SK-N-SH (cell line): ENCODE measurements at regions not wholly inside any gene's neighbourhood (a gene's known extent, or its start where the extent isn't known, plus 50 kb on each side); places are given as distances from the start of the nearest gene placed in this dataset.

Source experiments
- CTCF ChIA-PET: fragments of 300-600, 350-600 bp; formaldehyde crosslinking; extraction: SDS; loops from one replicate; lab custom pipeline; 2021; lab: Yijun Ruan, JAX
- POLR2A ChIA-PET: fragments of 350-600 bp; sonication (Branson Sonifier 250); formaldehyde crosslinking; extraction: SDS; loops from one replicate; lab custom pipeline; 2020; ENCODE audit warnings: antibody characterized with exemption, inconsistent platforms; lab: Yijun Ruan, JAX
- DNase-seq: peaks from one replicate; pipeline ENCODE4 v3.0.0; 2012
- H2AFZ ChIP-seq: fragments of 200-600 bp; sonication (generic); 2 replicates; pipeline ENCODE4 v1.8.1; 2016; ENCODE audit warnings: antibody characterized with exemption, mild to moderate bottlenecking, low read depth
- H3F3A ChIP-seq: fragments of 200-600 bp; sonication (generic); replicated peaks from 2 replicates; pipeline ENCODE3; 2016; ENCODE audit warnings: antibody characterized with exemption, mild to moderate bottlenecking; ENCODE audit not compliant: insufficient read depth
- H3K27ac ChIP-seq, 2 experiments: fragments of 200-500 bp in 1 of 2; fragments of 200-600 bp in 1 of 2; sonication (Bioruptor generic) in 1 of 2; sonication (generic), shearing (Covaris generic) in 1 of 2; 2 replicates each; pipeline versions ENCODE4 v1.5.1 to v1.6.1; 2014 to 2016; ENCODE audit warnings: low read depth in 2 of 2, inconsistent platforms in 1 of 2, low read length in 1 of 2, mild to moderate bottlenecking in 1 of 2, mixed read lengths in 1 of 2
- H3K27me3 ChIP-seq: fragments of 200-600 bp; sonication (generic), shearing (Covaris generic); 2 replicates; pipeline ENCODE4 v1.6.1; 2016; ENCODE audit warnings: mixed run types; ENCODE audit not compliant: insufficient read depth
- H3K36me3 ChIP-seq, 2 experiments: fragments of 200-500 bp in 1 of 2; fragments of 200-600 bp in 1 of 2; sonication (Bioruptor generic) in 1 of 2; sonication (generic) in 1 of 2; replicated peaks in 1 of 2; 2 replicates each; pipeline versions ENCODE3 to v1.5.1; 2014 to 2016; ENCODE audit warnings: low read length in 1 of 2, mild to moderate bottlenecking in 1 of 2; ENCODE audit not compliant: insufficient read depth in 2 of 2, control insufficient read depth in 1 of 2
- H3K4me1 ChIP-seq, 2 experiments: fragments of 200-500 bp in 1 of 2; fragments of 200-600 bp in 1 of 2; sonication (Bioruptor generic) in 1 of 2; sonication (generic), shearing (Covaris generic) in 1 of 2; 2 replicates each; pipeline versions ENCODE4 v1.5.1 to v1.6.1; 2014 to 2016; ENCODE audit warnings: low read depth in 1 of 2, low read length in 1 of 2, mixed run types in 1 of 2; ENCODE audit not compliant: insufficient read depth in 2 of 2, control insufficient read depth in 1 of 2
- H3K4me2 ChIP-seq: fragments of 200-600 bp; sonication (generic), shearing (Covaris generic); 2 replicates; pipeline ENCODE4 v1.6.1; 2017; ENCODE audit warnings: mixed run types
- H3K4me3 ChIP-seq, 2 experiments: fragments of 200-500 bp in 1 of 2; fragments of 200-600 bp in 1 of 2; sonication (Bioruptor generic) in 1 of 2; sonication (generic), shearing (Covaris generic) in 1 of 2; 2 replicates each; pipeline versions ENCODE4 v1.5.1 to v1.8.1; 2014 to 2016; ENCODE audit warnings: low read depth in 2 of 2, inconsistent platforms in 1 of 2, low read length in 1 of 2, mild to moderate bottlenecking in 1 of 2, mixed read lengths in 1 of 2, moderate library complexity in 1 of 2
- H3K79me2 ChIP-seq: fragments of 200-600 bp; sonication (generic); 2 replicates; pipeline ENCODE4 v1.8.1; 2017; ENCODE audit warnings: mild to moderate bottlenecking; ENCODE audit not compliant: insufficient read depth
- H3K9ac ChIP-seq: fragments of 200-600 bp; sonication (generic); 2 replicates; pipeline ENCODE4 v1.6.1; 2017; ENCODE audit warnings: mixed run types
- H3K9me2 ChIP-seq: fragments of 200-600 bp; sonication (generic); 2 replicates; pipeline ENCODE4 v1.6.1; 2017; ENCODE audit warnings: mixed run types
- H3K9me3 ChIP-seq: fragments of 200-600 bp; sonication (generic); 2 replicates; pipeline ENCODE4 v1.6.1; 2017; ENCODE audit warnings: mixed run types, mild to moderate bottlenecking, moderate library complexity
- H4K20me1 ChIP-seq: fragments of 200-600 bp; sonication (generic); 2 replicates; pipeline ENCODE4 v1.6.1; 2017; ENCODE audit warnings: mild to moderate bottlenecking, mixed run types; ENCODE audit not compliant: insufficient read depth
- EZH2phosphoT487 ChIP-seq: fragments of 200-600 bp; sonication (generic); IDR thresholded peaks from 2 replicates; pipeline ENCODE4 v1.6.1; 2017; ENCODE audit warnings: low read depth, mixed run types, mild to moderate bottlenecking, antibody characterized with exemption, moderate library complexity, borderline replicate concordance
- FOXM1 ChIP-seq: IDR thresholded peaks from 2 replicates; pipeline ENCODE4 v1.4.0; 2012; ENCODE audit warnings: low read depth, mild to moderate bottlenecking
- MEF2A ChIP-seq: IDR thresholded peaks from 2 replicates; pipeline ENCODE4 v1.4.0; 2012; ENCODE audit warnings: low read depth, borderline replicate concordance
- PBX3 ChIP-seq: IDR thresholded peaks from 2 replicates; pipeline ENCODE4; 2012
- RAD21 ChIP-seq: IDR thresholded peaks from 2 replicates; pipeline ENCODE4 v1.6.1; 2012; ENCODE audit warnings: mild to moderate bottlenecking, low read length
- REST ChIP-seq: IDR thresholded peaks from 2 replicates; pipeline ENCODE4 v1.6.1; 2012; ENCODE audit warnings: mild to moderate bottlenecking, low read depth, low read length, moderate library complexity
- RXRA ChIP-seq: IDR thresholded peaks from 2 replicates; pipeline ENCODE4 v1.4.0; 2012; ENCODE audit warnings: low read depth, mild to moderate bottlenecking, borderline replicate concordance
- SIN3A ChIP-seq: IDR thresholded peaks from 2 replicates; pipeline ENCODE4 v1.6.1; 2012; ENCODE audit warnings: low read depth, mild to moderate bottlenecking, low read length, moderate library complexity, borderline replicate concordance
- WGBS: methylation state at CpG from one replicate; pipeline ENCODE4 v1.1.6; 2017; ENCODE audit warnings: low lambda C conversion rate; 5-methylcytosine and 5-hydroxymethylcytosine counted together
- TF ChIP-seq, protein P1 (sequence below): fragments of 150-350 bp; IDR thresholded peaks from 2 replicates; pipeline ENCODE4 v1.6.1; 2017; ENCODE audit warnings: antibody characterized with exemption, low read length, low read depth, borderline replicate concordance

GRCh38 chr1:101299710-101300109, 62.9 kb downstream of the S1PR1 start:
- H3K27ac ChIP-seq: no peak overlapping the region
- H4K20me1 ChIP-seq: no peaks in the 10 kb centered on the region
- no peaks in the 10 kb centered on the region for H3K27me3 ChIP-seq
- no peak overlapping the region for H3K4me2 ChIP-seq
- ChIA-PET POLR2A (no interaction called here), CTCF (interaction anchor here (1.0 to 5.9 kb wide), 4 partner anchors 9 to 379 kb away, joined by 3 to 61 read pairs (median 8); no protein-coding TSS in a partner anchor)
- DNase-seq: no peak
- no peaks in the 10 kb centered on the region for H3K36me3 ChIP-seq
- H2AFZ ChIP-seq: no peak overlapping the region
- peaks cover 8 to 10% of the 10 kb centered on the region in 2 experiments; a peak in 3 of 4 replicates for H3K4me1 ChIP-seq
- no peak overlapping the region for H3K9ac ChIP-seq
- H3F3A ChIP-seq: peaks cover 22% of the 10 kb centered on the region
- H3K9me2 ChIP-seq: no peaks in the 10 kb centered on the region
- no peaks in the 10 kb centered on the region for H3K9me3 ChIP-seq
- 83% methylated on average over 3 of the region's 3 CpGs for WGBS
- no peaks in the 10 kb centered on the region for H3K79me2 ChIP-seq
- no peak overlapping the region for H3K4me3 ChIP-seq
- TF ChIP-seq REST (0 out of 2 replicates have a peak, but pooled peaks have one; percentile 20), RXRA (no peak)

GRCh38 chr1:101300916-101301315, 64.1 kb downstream of the S1PR1 start:
- H3K4me1 ChIP-seq: peaks cover 8 to 10% of the 10 kb centered on the region in 2 experiments; a peak in 3 of 4 replicates
- H3K4me3 ChIP-seq: no peak overlapping the region
- H3K27me3 ChIP-seq: no peaks in the 10 kb centered on the region
- no peak overlapping the region for H3K4me2 ChIP-seq
- no peaks in the 10 kb centered on the region for H3K9me2 ChIP-seq
- H3K9me3 ChIP-seq: no peaks in the 10 kb centered on the region
- H3K79me2 ChIP-seq: no peaks in the 10 kb centered on the region
- no peak for DNase-seq
- ChIA-PET POLR2A (no interaction called here), CTCF (interaction anchor here (0.7 to 5.9 kb wide), 7 partner anchors 8 to 380 kb away, joined by 3 to 61 read pairs (median 3); no protein-coding TSS in a partner anchor)
- H2AFZ ChIP-seq: no peak overlapping the region
- H3F3A ChIP-seq: peaks cover 22% of the 10 kb centered on the region
- no peaks in the 10 kb centered on the region for H4K20me1 ChIP-seq
- TF ChIP-seq RXRA: no peak
- no peak overlapping the region for H3K27ac ChIP-seq
- no peak overlapping the region for H3K9ac ChIP-seq
- H3K36me3 ChIP-seq: no peaks in the 10 kb centered on the region
- WGBS: 86% methylated on average over 7 of the region's 7 CpGs

DNA sequence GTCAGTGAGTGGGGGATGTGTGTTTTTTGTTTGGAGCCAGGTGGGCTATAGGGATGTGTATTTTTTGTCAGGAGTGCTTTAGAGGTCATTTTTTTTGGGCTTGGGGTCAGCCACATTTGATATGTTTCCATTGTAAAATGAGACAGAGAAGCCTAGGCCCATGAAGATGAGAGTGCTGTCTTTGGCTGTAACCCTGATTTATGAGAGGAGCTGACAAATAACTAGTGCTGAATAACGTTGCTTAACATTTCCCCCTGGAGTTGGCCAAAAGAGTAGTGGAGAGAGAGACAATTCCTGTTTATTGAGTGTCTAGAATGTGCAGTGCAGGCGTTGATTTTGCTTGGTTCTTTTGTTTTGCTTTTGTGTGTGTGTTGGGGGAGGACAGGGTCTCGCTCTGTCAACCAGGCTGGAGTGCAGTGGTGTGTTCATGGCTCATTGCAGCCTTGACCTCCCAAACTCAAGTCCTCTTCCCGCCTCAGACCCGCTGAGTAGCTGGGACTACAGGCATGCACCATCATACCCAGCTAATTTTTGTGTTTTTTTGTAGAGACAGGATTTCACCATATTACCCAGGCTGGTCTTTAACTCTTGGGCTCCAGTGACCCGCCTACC, 64.7 kb downstream of the S1PR1 start:
- Histone ChIP-seq H3K4me3 (no peak overlapping the region), H3K4me2 (no peak overlapping the region), H3K79me2 (no peaks in the 10 kb centered on the region), H3K9ac (no peak overlapping the region), H3K36me3 (no peaks in the 10 kb centered on the region), H3K27ac (no peak overlapping the region), H3K27me3 (no peaks in the 10 kb centered on the region), H3F3A (peaks cover 22% of the 10 kb centered on the region), H3K9me3 (no peaks in the 10 kb centered on the region), H2AFZ (no peak overlapping the region), H3K4me1 (peaks cover 8 to 10% of the 10 kb centered on the region in 2 experiments; a peak in 3 of 4 replicates), H4K20me1 (no peaks in the 10 kb centered on the region), H3K9me2 (no peaks in the 10 kb centered on the region)
- TF ChIP-seq EZH2phosphoT487 (no peak), RAD21 (no peak), PBX3 (no peak), SIN3A (no peak), MEF2A (no peak), FOXM1 (no peak)
- TF ChIP-seq, protein P1, sequence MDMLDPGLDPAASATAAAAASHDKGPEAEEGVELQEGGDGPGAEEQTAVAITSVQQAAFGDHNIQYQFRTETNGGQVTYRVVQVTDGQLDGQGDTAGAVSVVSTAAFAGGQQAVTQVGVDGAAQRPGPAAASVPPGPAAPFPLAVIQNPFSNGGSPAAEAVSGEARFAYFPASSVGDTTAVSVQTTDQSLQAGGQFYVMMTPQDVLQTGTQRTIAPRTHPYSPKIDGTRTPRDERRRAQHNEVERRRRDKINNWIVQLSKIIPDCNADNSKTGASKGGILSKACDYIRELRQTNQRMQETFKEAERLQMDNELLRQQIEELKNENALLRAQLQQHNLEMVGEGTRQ: no peak
- no peak for DNase-seq
- ChIA-PET POLR2A (no interaction called here), CTCF (interaction anchor here (0.7 to 5.9 kb wide), 5 partner anchors 11 to 381 kb away, joined by 3 to 61 read pairs (median 3); no protein-coding TSS in a partner anchor)
- 89% methylated on average over 6 of the region's 6 CpGs for WGBS
